ENCODE measurements at regions not wholly inside any gene's neighbourhood (a gene's known extent, or its start where the extent isn't known, plus 50 kb on each side); places are given as distances from the start of the nearest gene placed in this dataset.

GRCh38 chr2:72035518-72036172 lies 112.0 kb downstream of the CYP26B1 start:
- H3K9me3 Mint-ChIP-seq, result no peaks in the 10 kb centered on the region
- no peak for DNase-seq
- H3K4me3 Mint-ChIP-seq, result no peak overlapping the region
- peaks cover 19% of the 10 kb centered on the region for H3K4me1 Mint-ChIP-seq
- TF ChIP-seq, protein P1, sequence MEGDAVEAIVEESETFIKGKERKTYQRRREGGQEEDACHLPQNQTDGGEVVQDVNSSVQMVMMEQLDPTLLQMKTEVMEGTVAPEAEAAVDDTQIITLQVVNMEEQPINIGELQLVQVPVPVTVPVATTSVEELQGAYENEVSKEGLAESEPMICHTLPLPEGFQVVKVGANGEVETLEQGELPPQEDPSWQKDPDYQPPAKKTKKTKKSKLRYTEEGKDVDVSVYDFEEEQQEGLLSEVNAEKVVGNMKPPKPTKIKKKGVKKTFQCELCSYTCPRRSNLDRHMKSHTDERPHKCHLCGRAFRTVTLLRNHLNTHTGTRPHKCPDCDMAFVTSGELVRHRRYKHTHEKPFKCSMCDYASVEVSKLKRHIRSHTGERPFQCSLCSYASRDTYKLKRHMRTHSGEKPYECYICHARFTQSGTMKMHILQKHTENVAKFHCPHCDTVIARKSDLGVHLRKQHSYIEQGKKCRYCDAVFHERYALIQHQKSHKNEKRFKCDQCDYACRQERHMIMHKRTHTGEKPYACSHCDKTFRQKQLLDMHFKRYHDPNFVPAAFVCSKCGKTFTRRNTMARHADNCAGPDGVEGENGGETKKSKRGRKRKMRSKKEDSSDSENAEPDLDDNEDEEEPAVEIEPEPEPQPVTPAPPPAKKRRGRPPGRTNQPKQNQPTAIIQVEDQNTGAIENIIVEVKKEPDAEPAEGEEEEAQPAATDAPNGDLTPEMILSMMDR (IDR thresholded peaks at IDR 0.05), result no peak
- H3K27me3 Mint-ChIP-seq (ENCODE audit: low read depth, poor library complexity), result peaks cover 18% of the 10 kb centered on the region
- no peaks in the 10 kb centered on the region for H3K36me3 Mint-ChIP-seq (ENCODE audit: low read depth)
- no peak overlapping the region for H3K27ac Mint-ChIP-seq

DNA sequence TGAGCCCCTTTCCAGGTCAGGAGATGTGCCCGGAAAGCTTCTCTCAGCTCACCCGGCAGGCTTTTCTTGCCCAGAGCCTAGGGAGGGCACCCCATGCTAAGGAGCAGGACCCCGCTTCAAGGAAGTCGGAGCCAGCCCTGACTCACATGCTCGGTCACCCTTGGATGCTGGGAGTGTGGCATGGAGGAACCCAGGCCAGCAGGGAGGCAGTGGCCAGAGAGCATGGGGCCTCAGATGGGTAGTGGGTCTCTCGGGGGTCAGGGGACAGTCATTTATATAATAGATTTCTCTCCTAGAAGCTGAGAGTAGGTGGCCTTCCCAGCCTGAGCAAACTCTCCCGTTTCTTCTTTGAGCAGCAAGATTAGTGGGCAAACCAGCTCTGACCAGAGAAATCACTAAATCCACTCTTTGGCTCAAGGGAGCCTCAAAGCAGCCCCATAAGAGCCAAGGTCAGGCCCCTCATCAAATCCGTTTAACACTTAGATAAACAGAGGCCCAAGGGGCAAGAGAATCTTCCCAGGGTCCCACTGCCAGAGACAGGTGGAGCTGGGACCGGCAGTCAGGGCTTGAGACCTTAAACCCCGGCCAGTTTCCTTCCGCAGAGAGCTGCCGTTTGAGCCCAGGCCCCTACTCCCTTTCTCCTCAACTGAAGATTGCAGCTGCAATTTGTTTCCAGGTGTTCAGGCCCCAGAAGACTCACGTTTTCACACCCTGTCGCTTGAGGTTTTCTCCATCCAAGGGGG lies 113.1 kb downstream of the CYP26B1 start:
- peaks cover 22% of the 10 kb centered on the region for H3K27me3 Mint-ChIP-seq (ENCODE audit: low read depth, poor library complexity)
- TF ChIP-seq, protein P1 (IDR thresholded peaks at IDR 0.05), result no peak
- no peak overlapping the region for H3K27ac Mint-ChIP-seq
- H3K4me3 Mint-ChIP-seq, result no peak overlapping the region
- peaks cover 19% of the 10 kb centered on the region for H3K4me1 Mint-ChIP-seq
- no peaks in the 10 kb centered on the region for H3K9me3 Mint-ChIP-seq
- no peak for DNase-seq
- no peaks in the 10 kb centered on the region for H3K36me3 Mint-ChIP-seq (ENCODE audit: low read depth)

- Mint-ChIP-seq H3K27me3 (ENCODE audit: low read depth, poor library complexity) (peaks cover 22% of the 10 kb centered on the region), H3K9me3 (no peaks in the 10 kb centered on the region), H3K27ac (no peak overlapping the region), H3K36me3 (ENCODE audit: low read depth) (no peaks in the 10 kb centered on the region), H3K4me1 (peaks cover 19% of the 10 kb centered on the region), H3K4me3 (no peak overlapping the region)
- TF ChIP-seq, protein P1 (IDR thresholded peaks at IDR 0.05), result no peak
- DNase-seq, result no peak
Measured at GRCh38 chr2:72033636-72034035, 114.0 kb downstream of the CYP26B1 start.

DNA sequence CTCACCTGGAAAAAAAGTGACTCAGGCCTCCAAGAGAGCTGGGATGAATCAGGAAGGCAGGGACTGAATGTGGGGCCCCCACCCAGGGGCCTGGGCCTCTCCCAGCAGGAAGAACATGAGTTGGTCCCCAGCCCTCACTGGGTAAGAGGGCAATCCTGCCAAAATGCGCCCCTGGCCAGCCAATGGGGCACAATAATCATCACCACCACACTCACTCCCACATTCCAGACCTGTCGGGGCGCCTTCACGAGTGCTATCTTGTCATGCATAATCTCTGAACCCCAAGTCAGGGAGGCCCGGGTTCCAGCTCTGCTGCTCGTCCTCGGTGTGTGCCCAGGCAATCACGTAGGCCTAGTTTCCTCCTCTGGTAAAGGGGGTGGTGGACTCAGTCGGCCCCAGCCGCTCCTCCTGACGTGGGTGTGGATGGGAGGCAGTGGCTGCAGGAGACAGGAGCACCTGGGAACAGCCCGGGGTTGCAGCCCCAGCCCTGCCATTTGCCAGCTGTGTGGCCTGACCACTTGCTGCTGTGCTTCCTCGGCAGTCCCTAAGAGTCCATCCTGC lies 115.1 kb downstream of the CYP26B1 start:
- no peaks in the 10 kb centered on the region for H3K36me3 Mint-ChIP-seq (ENCODE audit: low read depth)
- H3K27ac Mint-ChIP-seq, result no peak overlapping the region
- no peak overlapping the region for H3K4me3 Mint-ChIP-seq
- TF ChIP-seq, protein P1 (IDR thresholded peaks at IDR 0.05), result no peak
- H3K9me3 Mint-ChIP-seq, result no peaks in the 10 kb centered on the region
- H3K4me1 Mint-ChIP-seq, result peaks cover 19% of the 10 kb centered on the region
- peaks cover 18% of the 10 kb centered on the region for H3K27me3 Mint-ChIP-seq (ENCODE audit: low read depth, poor library complexity)
- DNase-seq, result no peak

DNA sequence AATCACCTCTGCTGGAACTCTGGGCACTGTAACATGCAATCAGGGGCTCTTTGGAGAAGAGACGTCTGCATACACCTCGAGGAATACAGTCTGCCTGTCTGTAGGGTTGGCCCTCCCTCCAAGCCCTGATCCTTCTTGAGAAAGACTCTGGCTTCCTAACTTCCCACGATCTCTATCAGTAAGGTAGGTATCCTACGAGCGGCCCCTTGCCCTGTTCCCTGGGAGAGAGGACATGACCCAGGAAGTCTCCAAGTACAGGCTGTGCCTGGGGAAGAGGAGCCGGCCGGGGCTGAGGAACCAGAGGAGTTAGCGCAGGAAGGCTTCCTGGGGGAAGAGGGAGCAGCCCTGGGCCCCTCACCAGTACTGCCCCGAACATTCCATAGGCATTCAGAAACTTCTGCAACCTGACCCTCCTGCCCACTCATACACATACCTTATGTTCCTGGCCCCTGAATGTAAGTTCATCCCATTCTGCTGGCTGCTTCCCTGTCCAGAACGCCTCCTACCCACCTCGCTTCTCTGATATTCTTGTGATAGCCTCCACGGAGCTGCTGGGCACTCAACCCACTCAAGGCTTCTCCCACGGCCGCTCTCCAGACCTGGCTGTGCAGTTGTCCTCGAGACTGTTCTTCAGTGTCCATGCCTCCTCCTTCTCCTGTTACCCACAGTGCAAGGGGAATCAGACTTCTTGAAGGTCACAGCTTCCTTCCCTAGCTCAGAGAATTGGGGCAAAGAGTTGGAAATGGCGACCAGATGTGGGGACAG lies 116.1 kb downstream of the CYP26B1 start:
- no peaks in the 10 kb centered on the region for H3K9me3 Mint-ChIP-seq
- H3K4me3 Mint-ChIP-seq, result no peak overlapping the region
- TF ChIP-seq, protein P1 (IDR thresholded peaks at IDR 0.05), result no peak

More for the DNA sequence above, 116.1 kb downstream of the CYP26B1 start:
- no peak for DNase-seq
- H3K36me3 Mint-ChIP-seq (ENCODE audit: low read depth), result no peaks in the 10 kb centered on the region
- H3K27me3 Mint-ChIP-seq (ENCODE audit: low read depth, poor library complexity), result peaks cover 18% of the 10 kb centered on the region
- H3K27ac Mint-ChIP-seq, result no peak overlapping the region
- H3K4me1 Mint-ChIP-seq, result peaks cover 19% of the 10 kb centered on the region

Measured in nephron progenitor cell (in vitro differentiated cells).